K562 (cell line): ENCODE measurements at regions not wholly inside any gene's neighbourhood (a gene's known extent, or its start where the extent isn't known, plus 50 kb on each side); places are given as distances from the start of the nearest gene placed in this dataset.

Source experiments
- ATAC-seq: fragments of 200-7000 bp; cut with Tn5 transposase; 3 replicates; pipeline ENCODE4 v1.9.1; 2020; ENCODE audit warnings: moderate library complexity
- BruUV-seq: library from RNA; stranded (reverse); fragments of 400-500 nt; replicated peaks from 2 replicates; lab custom pipeline; 2021; lab: Mats Ljungman, UMichigan
- CTCF ChIA-PET: fragments of 300-600 bp; formaldehyde crosslinking; extraction: SDS; loops from one replicate; lab custom pipeline; 2021; ENCODE audit warnings: low intra/inter-chr PET ratio; lab: Yijun Ruan, JAX
- POLR2A ChIA-PET: fragments of 300-600, 350-650 bp; sonication (Branson Sonifier 250); formaldehyde crosslinking; extraction: SDS; loops from one replicate; lab custom pipeline; 2021; ENCODE audit warnings: antibody characterized with exemption, inconsistent platforms; lab: Yijun Ruan, JAX
- DNase-seq, 4 experiments: peaks; one replicate each; pipeline versions ENCODE4 v3.0.0 to v3.0.0-alpha.2; 2011 to 2018; ENCODE audit warnings: low spot score in 3 of 4, mixed read lengths in 3 of 4; ENCODE audit errors: extremely low read depth in 1 of 4
- FAIRE-seq: peaks from 2 replicates; lab custom pipeline; 2011; peaks lifted over from hg19 to GRCh38; lab: Jason Lieb, UNC
- H2AFZ ChIP-seq: 2 replicates; pipeline ENCODE4 v1.6.0; 2011; ENCODE audit warnings: low read depth, low read length, control low read depth, inconsistent platforms
- H3K27ac ChIP-seq: fragments of 200-600 bp; 3 replicates; pipeline ENCODE4 v1.8.0; 2011; ENCODE audit warnings: low read depth, mild to moderate bottlenecking, control low read depth, inconsistent platforms, low read length, moderate library complexity, mixed read lengths; ENCODE audit errors: extremely low read depth
- H3K27me3 ChIP-seq, 2 experiments: fragments of 300-600 bp in 1 of 2; 2 replicates in 1 of 2; 3 replicates in 1 of 2; pipeline versions ENCODE4 v1.6.0 to v1.8.0; 2011; ENCODE audit warnings: inconsistent platforms in 2 of 2, low read length in 2 of 2, mild to moderate bottlenecking in 1 of 2, mixed read lengths in 1 of 2, moderate library complexity in 1 of 2; ENCODE audit not compliant: control insufficient read depth in 2 of 2, insufficient read depth in 2 of 2
- H3K36me3 ChIP-seq: fragments of 300-600 bp; 3 replicates; pipeline ENCODE4 v1.8.0; 2011; ENCODE audit warnings: mild to moderate bottlenecking, low read length, inconsistent platforms; ENCODE audit not compliant: control insufficient read depth, insufficient read depth
- H3K4me1 ChIP-seq, 2 experiments: fragments of 200-600 bp in 1 of 2; replicated peaks in 1 of 2; 2 replicates in 1 of 2; 3 replicates in 1 of 2; pipeline versions ENCODE4 v1.5.1 to v1.8.0; 2011; ENCODE audit warnings: inconsistent platforms in 2 of 2, low read length in 2 of 2, mild to moderate bottlenecking in 1 of 2, mixed read lengths in 1 of 2, moderate library complexity in 1 of 2; ENCODE audit not compliant: control insufficient read depth in 2 of 2, insufficient read depth in 2 of 2
- H3K4me2 ChIP-seq: 2 replicates; pipeline ENCODE4 v1.6.1; 2011; ENCODE audit warnings: low read length, control low read depth, inconsistent platforms, mixed read lengths; ENCODE audit not compliant: insufficient read depth
- H3K4me3 ChIP-seq: fragments of 200-600 bp; sonication (generic), shearing (Covaris generic); 2 replicates; pipeline ENCODE4 v1.5.1; 2016; ENCODE audit warnings: control low read depth, inconsistent platforms
- H3K79me2 ChIP-seq: fragments of 200-600 bp; 3 replicates; pipeline ENCODE4 v1.8.0; 2011; ENCODE audit warnings: low read length, inconsistent platforms; ENCODE audit not compliant: control insufficient read depth, insufficient read depth
- H3K9ac ChIP-seq, 2 experiments: 2 replicates each; pipeline versions ENCODE4 v1.6.0 to v1.6.1; 2011; ENCODE audit warnings: low read depth in 2 of 2, low read length in 2 of 2, control low read depth in 1 of 2, inconsistent platforms in 1 of 2, mild to moderate bottlenecking in 1 of 2, mixed read lengths in 1 of 2; ENCODE audit not compliant: insufficient read depth in 1 of 2
- H3K9me1 ChIP-seq: one replicate; pipeline ENCODE4 v1.6.0; 2011; ENCODE audit warnings: inconsistent platforms, mild to moderate bottlenecking, low read length, moderate library complexity; ENCODE audit not compliant: control insufficient read depth, insufficient read depth
- H3K9me3 ChIP-seq: replicated peaks from 2 replicates; pipeline ENCODE4 v1.5.1; 2011; ENCODE audit warnings: low read depth, low read length, inconsistent platforms; ENCODE audit not compliant: control insufficient read depth, insufficient read depth
- H4K20me1 ChIP-seq: replicated peaks from 2 replicates; pipeline ENCODE4 v1.6.1; 2011; ENCODE audit warnings: low read length, inconsistent platforms, mixed read lengths; ENCODE audit not compliant: control insufficient read depth, insufficient read depth
- ETV6 ChIP-seq, 3 experiments: fragments of 150-350 bp in 1 of 3; sonication (generic) in 1 of 3; formaldehyde crosslinking in 1 of 3; IDR thresholded peaks; 2 replicates each; pipeline versions ENCODE4 v1.6.1 to v1.8.0; 2014 to 2022; ENCODE audit warnings: borderline replicate concordance in 2 of 3, low read depth in 2 of 3, antibody characterized with exemption in 1 of 3, low read length in 1 of 3, mild to moderate bottlenecking in 1 of 3, missing genetic modification reagents in 1 of 3
- HDAC8 ChIP-seq: fragments of 450-650 bp; IDR thresholded peaks from 2 replicates; pipeline ENCODE4 v1.6.1; 2016; ENCODE audit warnings: mild to moderate bottlenecking, missing genetic modification characterization, moderate library complexity, missing compliant biosample characterization
- NCOA6 ChIP-seq: fragments of 450-650 bp; IDR thresholded peaks from 2 replicates; pipeline ENCODE4 v1.6.1; 2017; ENCODE audit warnings: mild to moderate bottlenecking
- ZBTB8A ChIP-seq: fragments of 450-650 bp; IDR thresholded peaks from 2 replicates; pipeline ENCODE4 v1.6.1; 2018; ENCODE audit warnings: mild to moderate bottlenecking, moderate library complexity; ENCODE audit not compliant: partially characterized antibody
- ZNF384 ChIP-seq: IDR thresholded peaks from 2 replicates; pipeline ENCODE4 v1.6.1; 2012; ENCODE audit warnings: low read depth, low read length, improper control_type of control experiment
- ZNF778 ChIP-seq: fragments of 450-650 bp; formaldehyde crosslinking; IDR thresholded peaks from 2 replicates; pipeline ENCODE4 v1.4.0; 2020; ENCODE audit warnings: mild to moderate bottlenecking, moderate library complexity
- ZNF785 ChIP-seq: fragments of 250-450 bp; sonication (Bioruptor Pico); IDR thresholded peaks from 2 replicates; pipeline ENCODE4 v1.4.0; 2020; ENCODE audit warnings: mild to moderate bottlenecking
- ZNF830 ChIP-seq: fragments of 250-450 bp; sonication (Bioruptor Pico); IDR thresholded peaks from 2 replicates; pipeline ENCODE4 v1.5.0; 2021; ENCODE audit warnings: mild to moderate bottlenecking
- WGBS: fragments of 100-300 bp; shearing (Covaris generic); methylation state at CpG from one replicate; pipeline ENCODE4 v1.1.6; 2016; ENCODE audit warnings: low coverage, mixed read lengths; ENCODE audit not compliant: insufficient coverage; ENCODE audit errors: missing lambda C conversion rate; 5-methylcytosine and 5-hydroxymethylcytosine counted together
- in situ Hi-C: fragments of 300-500 bp; cut with MboI; formaldehyde crosslinking; loops from 4 replicates; pipeline ENCODE4 v1.15.0; 2018; ENCODE audit warnings: inconsistent platforms, mixed read lengths
- intact Hi-C: fragments of 100-400 bp; cut with micrococcal nuclease; formaldehyde crosslinking; loops from 2 replicates; pipeline ENCODE4 v1.14.2; 2022
- TF ChIP-seq, protein P1 (sequence below), 2 experiments: IDR thresholded peaks; 2 replicates each; pipeline ENCODE4 v1.6.1; 2011; ENCODE audit warnings: borderline replicate concordance in 1 of 2, control low read depth in 1 of 2, low read depth in 1 of 2, low read length in 1 of 2, mild to moderate bottlenecking in 1 of 2, mixed read lengths in 1 of 2, moderate library complexity in 1 of 2; ENCODE audit not compliant: insufficient read depth in 1 of 2, insufficient read length in 1 of 2, poor library complexity in 1 of 2, severe bottlenecking in 1 of 2; ENCODE audit errors: extremely low read depth in 1 of 2
- TF ChIP-seq, protein P2 (sequence below), 2 experiments: fragments of 250-450 bp in 1 of 2; fragments of 450-650 bp in 1 of 2; sonication (Bioruptor Pico) in 1 of 2; IDR thresholded peaks; 2 replicates each; pipeline versions ENCODE4 v1.6.1 to v1.8.0; 2016 to 2021; ENCODE audit warnings: mild to moderate bottlenecking in 2 of 2, moderate library complexity in 2 of 2, missing compliant biosample characterization in 1 of 2, missing genetic modification characterization in 1 of 2
- TF ChIP-seq, protein P3 (sequence below): sonication (generic); formaldehyde crosslinking; IDR thresholded peaks from 2 replicates; pipeline ENCODE4 v1.8.1; 2023; ENCODE audit warnings: missing genetic modification reagents, mild to moderate bottlenecking, borderline replicate concordance
- TF ChIP-seq, protein P4 (sequence below): fragments of 450-650 bp; IDR thresholded peaks from 2 replicates; pipeline ENCODE4 v1.6.1; 2016; ENCODE audit warnings: antibody characterized with exemption

DNA sequence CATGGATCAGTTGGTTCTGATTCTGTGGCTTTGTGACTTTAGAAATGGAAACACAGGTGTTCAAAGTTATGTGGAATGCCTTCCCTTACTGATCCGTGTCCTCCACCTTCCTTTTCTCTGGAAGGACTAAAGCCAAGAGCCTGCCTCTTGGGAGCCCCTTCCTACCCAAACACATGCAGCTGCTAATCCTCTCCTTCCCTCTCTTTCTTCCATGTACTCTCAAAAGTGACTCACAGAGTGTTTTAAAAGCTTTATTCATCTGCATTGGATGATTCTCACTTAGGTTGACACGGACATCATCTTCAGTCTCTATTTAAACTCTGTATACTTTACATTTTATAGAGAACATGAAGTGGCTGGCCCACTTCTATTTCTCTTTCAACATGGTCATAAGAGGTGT lies 856.5 kb upstream of the ARPP21 start:
- no TSS peak for BruUV-seq
- POLR2A ChIA-PET: no interaction called here

More for the DNA sequence above, 856.5 kb upstream of the ARPP21 start:
- Histone ChIP-seq H3K79me2 (no peaks in the 10 kb centered on the region), H3K36me3 (no peaks in the 10 kb centered on the region), H3K4me3 (no peak overlapping the region), H3K9ac (no peak overlapping the region), H4K20me1 (no peaks in the 10 kb centered on the region), H2AFZ (no peak overlapping the region), H3K27me3 (no peaks in the 10 kb centered on the region), H3K4me1 (no peaks in the 10 kb centered on the region), H3K4me2 (no peak overlapping the region), H3K9me1 (no peaks in the 10 kb centered on the region), H3K27ac (no peak overlapping the region), H3K9me3 (no peaks in the 10 kb centered on the region)
- in situ Hi-C loops: no loop called here
- TF ChIP-seq ZNF778 (CRISPR knock-in tag) (no peak), ZNF785 (no peak), HDAC8 (tag) (no peak), ZBTB8A (no peak), ZNF384 (no peak), ETV6 (IDR thresholded peaks at IDR 0.05; ENCODE audit: borderline replicate concordance in 1 of 2, low read depth in 2 of 2, low read length in 1 of 2) (no peak), ETV6 (CRISPR knock-in tag; IDR thresholded peaks at IDR 0.05; ENCODE audit: borderline replicate concordance) (no peak), NCOA6 (no peak), ZNF830 (CRISPR knock-in tag) (no peak)
- TF ChIP-seq, protein P1, sequence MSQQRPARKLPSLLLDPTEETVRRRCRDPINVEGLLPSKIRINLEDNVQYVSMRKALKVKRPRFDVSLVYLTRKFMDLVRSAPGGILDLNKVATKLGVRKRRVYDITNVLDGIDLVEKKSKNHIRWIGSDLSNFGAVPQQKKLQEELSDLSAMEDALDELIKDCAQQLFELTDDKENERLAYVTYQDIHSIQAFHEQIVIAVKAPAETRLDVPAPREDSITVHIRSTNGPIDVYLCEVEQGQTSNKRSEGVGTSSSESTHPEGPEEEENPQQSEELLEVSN (IDR thresholded peaks at IDR 0.05; ENCODE audit: borderline replicate concordance in 1 of 2, extremely low read depth in 1 of 2, insufficient read depth in 1 of 2, insufficient read length in 1 of 2, low read depth in 1 of 2, low read length in 1 of 2, poor library complexity in 1 of 2, severe bottlenecking in 1 of 2): no peak
- TF ChIP-seq, protein P2, sequence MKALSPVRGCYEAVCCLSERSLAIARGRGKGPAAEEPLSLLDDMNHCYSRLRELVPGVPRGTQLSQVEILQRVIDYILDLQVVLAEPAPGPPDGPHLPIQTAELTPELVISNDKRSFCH (CRISPR knock-in tag; IDR thresholded peaks at IDR 0.05): no peak
- TF ChIP-seq, protein P2 (tag; IDR thresholded peaks at IDR 0.05): no peak
- TF ChIP-seq, protein P3, sequence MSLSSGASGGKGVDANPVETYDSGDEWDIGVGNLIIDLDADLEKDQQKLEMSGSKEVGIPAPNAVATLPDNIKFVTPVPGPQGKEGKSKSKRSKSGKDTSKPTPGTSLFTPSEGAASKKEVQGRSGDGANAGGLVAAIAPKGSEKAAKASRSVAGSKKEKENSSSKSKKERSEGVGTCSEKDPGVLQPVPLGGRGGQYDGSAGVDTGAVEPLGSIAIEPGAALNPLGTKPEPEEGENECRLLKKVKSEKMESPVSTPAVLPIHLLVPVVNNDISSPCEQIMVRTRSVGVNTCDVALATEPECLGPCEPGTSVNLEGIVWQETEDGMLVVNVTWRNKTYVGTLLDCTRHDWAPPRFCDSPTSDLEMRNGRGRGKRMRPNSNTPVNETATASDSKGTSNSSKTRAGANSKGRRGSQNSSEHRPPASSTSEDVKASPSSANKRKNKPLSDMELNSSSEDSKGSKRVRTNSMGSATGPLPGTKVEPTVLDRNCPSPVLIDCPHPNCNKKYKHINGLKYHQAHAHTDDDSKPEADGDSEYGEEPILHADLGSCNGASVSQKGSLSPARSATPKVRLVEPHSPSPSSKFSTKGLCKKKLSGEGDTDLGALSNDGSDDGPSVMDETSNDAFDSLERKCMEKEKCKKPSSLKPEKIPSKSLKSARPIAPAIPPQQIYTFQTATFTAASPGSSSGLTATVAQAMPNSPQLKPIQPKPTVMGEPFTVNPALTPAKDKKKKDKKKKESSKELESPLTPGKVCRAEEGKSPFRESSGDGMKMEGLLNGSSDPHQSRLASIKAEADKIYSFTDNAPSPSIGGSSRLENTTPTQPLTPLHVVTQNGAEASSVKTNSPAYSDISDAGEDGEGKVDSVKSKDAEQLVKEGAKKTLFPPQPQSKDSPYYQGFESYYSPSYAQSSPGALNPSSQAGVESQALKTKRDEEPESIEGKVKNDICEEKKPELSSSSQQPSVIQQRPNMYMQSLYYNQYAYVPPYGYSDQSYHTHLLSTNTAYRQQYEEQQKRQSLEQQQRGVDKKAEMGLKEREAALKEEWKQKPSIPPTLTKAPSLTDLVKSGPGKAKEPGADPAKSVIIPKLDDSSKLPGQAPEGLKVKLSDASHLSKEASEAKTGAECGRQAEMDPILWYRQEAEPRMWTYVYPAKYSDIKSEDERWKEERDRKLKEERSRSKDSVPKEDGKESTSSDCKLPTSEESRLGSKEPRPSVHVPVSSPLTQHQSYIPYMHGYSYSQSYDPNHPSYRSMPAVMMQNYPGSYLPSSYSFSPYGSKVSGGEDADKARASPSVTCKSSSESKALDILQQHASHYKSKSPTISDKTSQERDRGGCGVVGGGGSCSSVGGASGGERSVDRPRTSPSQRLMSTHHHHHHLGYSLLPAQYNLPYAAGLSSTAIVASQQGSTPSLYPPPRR (CRISPR knock-in tag): no peak
- TF ChIP-seq, protein P4, sequence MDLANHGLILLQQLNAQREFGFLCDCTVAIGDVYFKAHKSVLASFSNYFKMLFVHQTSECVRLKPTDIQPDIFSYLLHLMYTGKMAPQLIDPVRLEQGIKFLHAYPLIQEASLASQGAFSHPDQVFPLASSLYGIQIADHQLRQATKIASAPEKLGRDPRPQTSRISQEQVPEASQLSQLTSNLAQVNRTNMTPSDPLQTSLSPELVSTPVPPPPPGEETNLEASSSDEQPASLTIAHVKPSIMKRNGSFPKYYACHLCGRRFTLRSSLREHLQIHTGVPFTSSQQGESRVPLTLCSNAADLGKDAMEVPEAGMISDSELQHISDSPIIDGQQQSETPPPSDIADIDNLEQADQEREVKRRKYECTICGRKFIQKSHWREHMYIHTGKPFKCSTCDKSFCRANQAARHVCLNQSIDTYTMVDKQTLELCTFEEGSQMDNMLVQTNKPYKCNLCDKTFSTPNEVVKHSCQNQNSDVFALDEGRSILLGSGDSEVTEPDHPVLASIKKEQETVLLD: no peak
- no peak for DNase-seq
- CTCF ChIA-PET: no interaction called here
- intact Hi-C loops: no loop called here
- ATAC-seq: no peak
- no peak for FAIRE-seq
- WGBS: 0% methylated on average over 2 of the region's 2 CpGs
